ENCODE measurements at regions not wholly inside any gene's neighbourhood (a gene's known extent, or its start where the extent isn't known, plus 50 kb on each side); places are given as distances from the start of the nearest gene placed in this dataset.

DNA sequence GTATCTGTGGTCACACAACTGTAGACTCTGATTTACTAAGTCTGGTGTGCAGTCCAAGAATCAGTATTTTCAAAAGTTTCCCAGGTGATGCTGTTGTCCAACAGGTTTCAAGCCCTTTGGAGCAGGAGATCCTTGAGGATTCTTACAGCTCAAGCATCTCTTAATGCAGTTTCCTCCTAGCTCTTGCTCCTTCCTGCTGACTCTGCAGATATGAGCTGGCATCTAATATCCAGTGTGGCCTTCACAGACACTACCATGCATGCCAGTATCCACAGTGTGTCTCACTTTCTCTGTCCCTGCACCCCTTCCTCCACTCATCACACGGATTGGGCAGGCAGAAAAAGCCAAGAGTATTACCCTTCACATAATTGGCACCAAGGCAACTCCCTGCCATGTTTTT is 182.2 kb upstream of the TNC start:
- peak; percentile 86 for TF ChIP-seq MAFK (IDR thresholded peaks at IDR 0.05; ENCODE audit: partially characterized antibody)
- TF ChIP-seq, protein P1, sequence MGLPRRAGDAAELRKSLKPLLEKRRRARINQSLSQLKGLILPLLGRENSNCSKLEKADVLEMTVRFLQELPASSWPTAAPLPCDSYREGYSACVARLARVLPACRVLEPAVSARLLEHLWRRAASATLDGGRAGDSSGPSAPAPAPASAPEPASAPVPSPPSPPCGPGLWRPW (IDR thresholded peaks at IDR 0.05) = no peak
- 6% methylated on average over 1 of the region's 1 CpG for WGBS (ENCODE audit: missing lambda C conversion rate)
- H3K27ac ChIP-seq = no peak overlapping the region
- CTCF ChIA-PET = interaction anchor here (1.2 kb wide), 1 partner anchor 50 kb away, joined by 3 read pairs; no protein-coding TSS in a partner anchor
- H3K9me3 ChIP-seq = no peaks in the 10 kb centered on the region
- ATAC-seq = no peak
- DNase-seq (ENCODE audit: low read depth in 1 of 2, low spot score in 1 of 2) = no peak
- no peak overlapping the region for H3K4me3 ChIP-seq
- no peak for FAIRE-seq
- H3K4me2 ChIP-seq = no peak overlapping the region
- H3K4me1 ChIP-seq = peaks cover 8% of the 10 kb centered on the region; the same call in 1 of the 3 replicates
- POLR2A ChIA-PET = no interaction called here

DNA sequence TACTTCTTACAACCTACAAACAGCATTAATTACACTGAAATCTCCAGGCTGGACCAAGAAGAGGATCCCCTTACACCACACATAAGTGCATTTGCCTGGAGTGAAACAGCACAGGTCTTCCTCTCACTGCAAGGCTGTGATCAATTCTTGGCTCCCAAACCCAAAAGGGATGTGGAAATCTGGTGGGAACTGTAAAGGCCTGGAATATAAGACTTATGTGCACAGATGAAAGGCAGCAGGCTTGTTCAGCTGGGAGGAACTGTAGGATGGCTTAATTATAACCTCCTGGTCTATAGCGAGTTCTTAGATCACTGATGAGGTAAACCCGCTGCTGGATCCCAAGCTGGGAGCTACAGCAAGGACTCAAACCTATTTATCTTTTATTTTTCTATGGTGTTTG is 182.9 kb upstream of the TNC start:
- Histone ChIP-seq H3K4me2 (no peak overlapping the region), H3K27ac (no peak overlapping the region), H3K4me3 (no peak overlapping the region), H3K9me3 (no peaks in the 10 kb centered on the region), H3K4me1 (peaks cover 8% of the 10 kb centered on the region; the same call in 1 of the 3 replicates)
- FAIRE-seq (no peak), ATAC-seq (no peak), DNase-seq (ENCODE audit: low read depth in 1 of 2, low spot score in 1 of 2) (no peak)
- TF ChIP-seq FOXS1 (CRISPR knock-in tag; IDR thresholded peaks at IDR 0.05) = no peak
- TF ChIP-seq CHD2 (IDR thresholded peaks at IDR 0.05; ENCODE audit: low read length, partially characterized antibody) = no peak
- TF ChIP-seq CBX8 (IDR thresholded peaks at IDR 0.05) = no peak
- TF ChIP-seq ZNF302 (CRISPR knock-in tag; IDR thresholded peaks at IDR 0.05) = no peak
- no peak for TF ChIP-seq SMC3 (IDR thresholded peaks at IDR 0.05)
- TF ChIP-seq POLR2AphosphoS2 (conservative IDR thresholded peaks at IDR 0.05; ENCODE audit: low read length) = no peak
- no peak for TF ChIP-seq KDM1A (IDR thresholded peaks at IDR 0.05; ENCODE audit: low read depth)
- no peak for TF ChIP-seq RARB (CRISPR knock-in tag; IDR thresholded peaks at IDR 0.05)
- no peak for TF ChIP-seq MAFK (IDR thresholded peaks at IDR 0.05; ENCODE audit: partially characterized antibody)
- TF ChIP-seq, protein P2, sequence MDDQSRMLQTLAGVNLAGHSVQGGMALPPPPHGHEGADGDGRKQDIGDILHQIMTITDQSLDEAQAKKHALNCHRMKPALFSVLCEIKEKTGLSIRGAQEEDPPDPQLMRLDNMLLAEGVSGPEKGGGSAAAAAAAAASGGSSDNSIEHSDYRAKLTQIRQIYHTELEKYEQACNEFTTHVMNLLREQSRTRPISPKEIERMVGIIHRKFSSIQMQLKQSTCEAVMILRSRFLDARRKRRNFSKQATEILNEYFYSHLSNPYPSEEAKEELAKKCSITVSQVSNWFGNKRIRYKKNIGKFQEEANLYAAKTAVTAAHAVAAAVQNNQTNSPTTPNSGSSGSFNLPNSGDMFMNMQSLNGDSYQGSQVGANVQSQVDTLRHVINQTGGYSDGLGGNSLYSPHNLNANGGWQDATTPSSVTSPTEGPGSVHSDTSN (IDR thresholded peaks at IDR 0.05) = no peak
- TF ChIP-seq HOXB5 (CRISPR knock-in tag; IDR thresholded peaks at IDR 0.05) = no peak
- TF ChIP-seq CBX2 (IDR thresholded peaks at IDR 0.05; ENCODE audit: borderline replicate concordance, low read depth) = no peak
- TF ChIP-seq, protein P3, sequence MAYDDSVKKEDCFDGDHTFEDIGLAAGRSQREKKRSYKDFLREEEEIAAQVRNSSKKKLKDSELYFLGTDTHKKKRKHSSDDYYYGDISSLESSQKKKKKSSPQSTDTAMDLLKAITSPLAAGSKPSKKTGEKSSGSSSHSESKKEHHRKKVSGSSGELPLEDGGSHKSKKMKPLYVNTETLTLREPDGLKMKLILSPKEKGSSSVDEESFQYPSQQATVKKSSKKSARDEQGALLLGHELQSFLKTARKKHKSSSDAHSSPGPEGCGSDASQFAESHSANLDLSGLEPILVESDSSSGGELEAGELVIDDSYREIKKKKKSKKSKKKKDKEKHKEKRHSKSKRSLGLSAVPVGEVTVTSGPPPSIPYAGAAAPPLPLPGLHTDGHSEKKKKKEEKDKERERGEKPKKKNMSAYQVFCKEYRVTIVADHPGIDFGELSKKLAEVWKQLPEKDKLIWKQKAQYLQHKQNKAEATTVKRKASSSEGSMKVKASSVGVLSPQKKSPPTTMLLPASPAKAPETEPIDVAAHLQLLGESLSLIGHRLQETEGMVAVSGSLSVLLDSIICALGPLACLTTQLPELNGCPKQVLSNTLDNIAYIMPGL (CRISPR knock-in tag; IDR thresholded peaks at IDR 0.05; ENCODE audit: borderline replicate concordance) = no peak
- TF ChIP-seq, protein P4, sequence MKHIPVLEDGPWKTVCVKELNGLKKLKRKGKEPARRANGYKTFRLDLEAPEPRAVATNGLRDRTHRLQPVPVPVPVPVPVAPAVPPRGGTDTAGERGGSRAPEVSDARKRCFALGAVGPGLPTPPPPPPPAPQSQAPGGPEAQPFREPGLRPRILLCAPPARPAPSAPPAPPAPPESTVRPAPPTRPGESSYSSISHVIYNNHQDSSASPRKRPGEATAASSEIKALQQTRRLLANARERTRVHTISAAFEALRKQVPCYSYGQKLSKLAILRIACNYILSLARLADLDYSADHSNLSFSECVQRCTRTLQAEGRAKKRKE (CRISPR knock-in tag; IDR thresholded peaks at IDR 0.05; ENCODE audit: low read depth) = no peak
- no peak for TF ChIP-seq CHD4 (IDR thresholded peaks at IDR 0.05; ENCODE audit: borderline replicate concordance)
- no peak for TF ChIP-seq ESRRA (IDR thresholded peaks at IDR 0.05; ENCODE audit: borderline replicate concordance, low read length)
- ChIA-PET POLR2A (no interaction called here), CTCF (no interaction called here)
- 58% methylated on average over 2 of the region's 2 CpGs for WGBS (ENCODE audit: missing lambda C conversion rate)

DNA sequence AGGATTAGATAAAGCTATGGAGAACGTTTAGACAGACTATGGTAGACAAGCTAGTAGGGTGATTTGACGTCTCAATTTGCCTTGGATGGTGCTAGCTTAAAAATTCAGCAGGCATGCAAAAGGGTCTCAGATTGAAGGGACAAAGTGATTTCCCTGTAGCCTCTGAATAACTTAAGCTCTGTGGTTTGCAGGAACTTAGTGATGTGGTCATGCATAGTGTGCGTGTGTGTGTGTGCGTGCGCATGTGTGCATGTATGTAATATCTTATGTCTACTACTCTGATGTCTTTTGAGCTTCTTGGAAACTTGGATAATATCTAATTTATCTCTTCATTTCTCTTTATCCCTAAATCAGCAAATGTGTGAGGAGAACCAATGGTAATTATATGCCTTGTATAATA is 183.6 kb upstream of the TNC start:
- Histone ChIP-seq H3K9me3 (no peaks in the 10 kb centered on the region), H3K4me1 (peaks cover 7% of the 10 kb centered on the region; the same call in 1 of the 3 replicates), H3K4me2 (no peak overlapping the region), H3K27ac (no peak overlapping the region), H3K4me3 (no peak overlapping the region)
- ATAC-seq = no peak
- TF ChIP-seq ZC3H11A (IDR thresholded peaks at IDR 0.05) (no peak), EP300 (IDR thresholded peaks at IDR 0.05) (no peak)
- TF ChIP-seq, protein P4 (CRISPR knock-in tag; IDR thresholded peaks at IDR 0.05; ENCODE audit: low read depth) = no peak
- no peak for DNase-seq (ENCODE audit: low read depth in 1 of 2, low spot score in 1 of 2)
- ChIA-PET POLR2A (no interaction called here), CTCF (no interaction called here)
- no peak for FAIRE-seq
- 77% methylated on average over 5 of the region's 5 CpGs for WGBS (ENCODE audit: missing lambda C conversion rate)
